IMR-90 (cell line): ENCODE measurements at regions not wholly inside any gene's neighbourhood (a gene's known extent, or its start where the extent isn't known, plus 50 kb on each side); places are given as distances from the start of the nearest gene placed in this dataset.

Source experiments
- BHLHE40 ChIP-seq: fragments of 150-350 bp; IDR thresholded peaks from 2 replicates; pipeline ENCODE4 v1.6.1; 2016; ENCODE audit warnings: mild to moderate bottlenecking, low read depth, low read length
- CEBPB ChIP-seq: IDR thresholded peaks from 2 replicates; pipeline ENCODE4 v1.6.1; 2012; ENCODE audit warnings: low read depth, low read length, improper control_type of control experiment
- CTCF ChIP-seq: conservative IDR thresholded peaks from 2 replicates; pipeline ENCODE4 v1.5.1; 2012; ENCODE audit warnings: mild to moderate bottlenecking, low read depth, low read length, improper control_type of control experiment
- MAFK ChIP-seq: IDR thresholded peaks from 2 replicates; pipeline ENCODE4 v1.6.1; 2012; ENCODE audit warnings: low read depth, low read length, improper control_type of control experiment
- MXI1 ChIP-seq: IDR thresholded peaks from 2 replicates; pipeline ENCODE4 v1.6.1; 2012; ENCODE audit warnings: low read depth, mild to moderate bottlenecking, low read length, moderate library complexity, borderline replicate concordance
- POLR2A ChIP-seq: IDR thresholded peaks from 2 replicates; pipeline ENCODE4 v1.6.1; 2012; ENCODE audit warnings: mild to moderate bottlenecking, low read depth, low read length
- RAD21 ChIP-seq: IDR thresholded peaks from 2 replicates; pipeline ENCODE4 v1.6.1; 2012; ENCODE audit warnings: low read length, improper control_type of control experiment
- RCOR1 ChIP-seq: IDR thresholded peaks from 2 replicates; pipeline ENCODE4 v1.6.1; 2012; ENCODE audit warnings: mild to moderate bottlenecking, low read length, improper control_type of control experiment; ENCODE audit not compliant: insufficient replicate concordance
- RFX5 ChIP-seq: IDR thresholded peaks from 2 replicates; pipeline ENCODE4 v1.8.0; 2012; ENCODE audit warnings: low read depth, mild to moderate bottlenecking, low read length, moderate library complexity
- SMC3 ChIP-seq: fragments of 150-350 bp; IDR thresholded peaks from 2 replicates; pipeline ENCODE4 v1.6.1; 2016; ENCODE audit warnings: low read depth, mild to moderate bottlenecking, antibody characterized with exemption, low read length, moderate library complexity
- TF ChIP-seq, protein P1 (sequence below): fragments of 150-350 bp; IDR thresholded peaks from 2 replicates; pipeline ENCODE4 v1.6.1; 2017; ENCODE audit warnings: mild to moderate bottlenecking, antibody characterized with exemption, low read length, low read depth

- TF ChIP-seq CTCF, result no peak
- no peak for TF ChIP-seq POLR2A
- no peak for TF ChIP-seq SMC3
- no peak for TF ChIP-seq RFX5
- no peak for TF ChIP-seq CEBPB
- no peak for TF ChIP-seq RCOR1
- TF ChIP-seq RAD21, result no peak
- TF ChIP-seq, protein P1, sequence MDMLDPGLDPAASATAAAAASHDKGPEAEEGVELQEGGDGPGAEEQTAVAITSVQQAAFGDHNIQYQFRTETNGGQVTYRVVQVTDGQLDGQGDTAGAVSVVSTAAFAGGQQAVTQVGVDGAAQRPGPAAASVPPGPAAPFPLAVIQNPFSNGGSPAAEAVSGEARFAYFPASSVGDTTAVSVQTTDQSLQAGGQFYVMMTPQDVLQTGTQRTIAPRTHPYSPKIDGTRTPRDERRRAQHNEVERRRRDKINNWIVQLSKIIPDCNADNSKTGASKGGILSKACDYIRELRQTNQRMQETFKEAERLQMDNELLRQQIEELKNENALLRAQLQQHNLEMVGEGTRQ, result no peak
- TF ChIP-seq MXI1, result no peak
- no peak for TF ChIP-seq BHLHE40
- TF ChIP-seq MAFK, result no peak
These were observed 184.6 kb downstream of the IRX1 start for GRCh38 chr5:3780278-3780677.
